HAP-1 (cell line): ENCODE measurements at regions not wholly inside any gene's neighbourhood (a gene's known extent, or its start where the extent isn't known, plus 50 kb on each side); places are given as distances from the start of the nearest gene placed in this dataset.

Source experiments
- DNase-seq, 2 experiments: peaks; one replicate each; pipeline ENCODE4 v3.0.0-alpha.2; 2016 to 2020; ENCODE audit warnings: low spot score in 2 of 2
- H3K27me3 ChIP-seq: fragments of 250-450 bp; sonication (Bioruptor Pico); 2 replicates; pipeline ENCODE4 v1.5.1; 2020; ENCODE audit warnings: low read depth, mild to moderate bottlenecking, moderate library complexity
- H3K36me3 ChIP-seq: fragments of 250-450 bp; sonication (Bioruptor Pico); replicated peaks from 2 replicates; pipeline ENCODE4 v1.5.1; 2020; ENCODE audit warnings: mild to moderate bottlenecking
- H3K4me1 ChIP-seq: fragments of 250-450 bp; sonication (Bioruptor Pico); 2 replicates; pipeline ENCODE4 v1.5.1; 2020; ENCODE audit warnings: mild to moderate bottlenecking
- H3K4me3 ChIP-seq: fragments of 250-450 bp; sonication (Bioruptor Pico); 2 replicates; pipeline ENCODE4 v1.5.1; 2020; ENCODE audit warnings: mild to moderate bottlenecking, moderate library complexity
- H3K9me3 ChIP-seq: fragments of 250-450 bp; sonication (Bioruptor Pico); 2 replicates; pipeline ENCODE4 v1.5.1; 2020; ENCODE audit warnings: mild to moderate bottlenecking, moderate library complexity
- in situ Hi-C: fragments of 300-500 bp; cut with MboI; formaldehyde crosslinking; loops from 3 replicates; pipeline ENCODE4 v1.14.3; 2020; ENCODE audit warnings: low sequenced_read_pairs, inconsistent platforms, mixed read lengths

DNA sequence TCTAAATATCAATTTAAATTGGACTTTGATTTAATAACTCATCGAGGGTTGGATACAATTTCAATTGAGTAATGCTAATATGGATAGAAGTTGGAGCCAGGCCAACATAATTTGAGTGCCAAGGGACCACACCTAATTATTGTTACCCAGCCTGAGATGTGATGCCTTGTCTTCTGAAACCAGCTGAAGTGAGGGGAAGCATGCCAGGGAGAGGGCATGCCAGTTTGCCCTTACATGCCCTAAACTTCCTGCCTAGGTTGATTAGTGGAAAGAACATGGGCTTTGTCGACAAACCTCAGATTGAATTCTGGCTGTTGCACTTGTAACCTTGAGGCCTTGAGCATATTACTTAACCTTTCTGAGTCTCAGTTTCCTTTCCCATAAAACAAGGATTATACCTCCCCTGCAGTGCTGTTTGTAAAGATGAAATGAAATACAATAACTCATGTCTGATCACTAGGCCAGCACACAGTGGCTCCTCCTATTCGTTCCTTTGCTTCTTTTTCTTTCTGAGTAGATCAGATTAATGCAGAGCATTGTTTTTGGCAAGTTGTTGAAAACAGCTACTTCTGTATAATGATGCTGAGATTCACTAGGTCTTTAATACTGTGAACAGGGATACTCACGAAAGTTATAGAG lies 412.8 kb downstream of the TLE4 start:
- DNase-seq = peak in 1 of 2 experiments; percentile 44
- no peak overlapping the region for H3K4me3 ChIP-seq
- in situ Hi-C loops = no loop called here
- no peaks in the 10 kb centered on the region for H3K9me3 ChIP-seq
- no peaks in the 10 kb centered on the region for H3K4me1 ChIP-seq
- H3K36me3 ChIP-seq = no peaks in the 10 kb centered on the region
- H3K27me3 ChIP-seq = no peaks in the 10 kb centered on the region

DNA sequence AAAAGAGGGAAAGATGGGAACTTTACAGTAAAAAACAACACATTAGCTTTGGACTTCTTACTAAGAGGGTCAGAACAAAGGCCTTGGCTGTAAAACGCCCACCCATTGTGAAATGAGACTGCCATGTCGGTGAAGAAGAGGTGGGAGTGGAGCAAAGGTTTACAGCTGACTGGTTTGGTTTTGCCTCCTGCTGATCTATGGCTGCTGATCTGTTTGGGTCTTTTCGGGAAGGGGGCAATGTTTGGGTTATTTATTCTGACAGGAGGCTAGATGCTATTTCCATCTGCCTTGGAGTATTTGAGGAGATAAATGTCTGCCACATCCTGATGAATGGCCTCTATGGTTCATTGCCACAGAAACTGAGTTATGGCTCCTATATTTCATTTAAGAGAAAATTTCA lies 408.7 kb downstream of the TLE4 start:
- Histone ChIP-seq H3K9me3 (no peaks in the 10 kb centered on the region), H3K36me3 (no peaks in the 10 kb centered on the region), H3K4me1 (peaks cover 17% of the 10 kb centered on the region), H3K4me3 (no peak overlapping the region), H3K27me3 (no peaks in the 10 kb centered on the region)
- in situ Hi-C loops = no loop called here
- no peak for DNase-seq

DNA sequence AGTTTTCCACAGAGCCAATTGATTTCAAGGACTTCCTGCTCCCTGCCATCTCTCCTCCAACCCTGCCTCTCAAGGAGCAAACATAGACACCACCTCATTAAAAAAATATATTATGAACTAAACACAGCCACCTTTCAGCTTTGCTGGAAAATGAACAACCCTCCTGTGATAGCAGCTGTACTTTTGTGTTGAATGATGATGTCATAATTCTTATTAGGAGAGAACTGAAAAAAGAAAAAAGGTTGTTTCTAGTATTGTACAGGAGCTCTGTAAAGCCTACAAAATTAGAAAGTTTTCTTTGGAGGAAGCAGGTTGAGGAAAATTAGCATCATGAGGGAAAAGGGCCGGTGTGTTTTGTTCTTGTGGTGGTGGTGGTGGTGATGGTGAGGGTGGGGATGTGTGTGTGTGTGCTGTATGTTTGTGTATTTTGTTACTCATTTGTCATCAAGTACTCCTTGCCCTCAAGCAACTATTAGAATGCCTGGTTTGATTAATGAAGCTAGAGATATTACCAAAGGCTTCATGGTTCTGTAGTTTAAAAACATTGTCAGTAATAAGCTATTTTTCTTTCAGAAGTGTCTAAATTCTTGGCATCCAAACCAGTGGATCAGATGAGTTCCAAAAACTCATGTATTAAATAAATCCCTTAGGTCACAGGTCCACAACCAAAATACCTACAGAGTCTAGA lies 405.9 kb downstream of the TLE4 start:
- Histone ChIP-seq H3K36me3 (no peaks in the 10 kb centered on the region), H3K4me3 (no peak overlapping the region), H3K27me3 (no peaks in the 10 kb centered on the region), H3K9me3 (no peaks in the 10 kb centered on the region), H3K4me1 (peaks cover 19% of the 10 kb centered on the region)
- no peak for DNase-seq
- in situ Hi-C loops = no loop called here

DNA sequence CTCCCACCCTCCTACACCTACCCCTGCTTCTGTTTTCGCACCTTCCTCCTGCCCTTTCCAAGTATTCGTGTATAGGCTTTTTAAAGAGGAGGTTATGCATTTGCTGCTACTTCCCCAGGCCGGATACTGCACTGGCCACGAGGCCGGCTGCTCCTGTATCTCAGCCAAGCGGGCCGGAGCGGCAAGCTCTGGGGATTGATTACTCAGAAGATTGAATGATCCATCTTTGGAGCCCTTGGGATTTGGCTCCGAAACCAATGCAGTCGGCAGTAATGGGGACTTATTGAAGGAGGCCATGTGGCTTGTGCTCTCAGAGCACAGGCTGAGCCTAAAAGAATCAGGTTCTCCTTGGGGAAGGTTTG lies 405.3 kb downstream of the TLE4 start:
- H3K9me3 ChIP-seq = no peaks in the 10 kb centered on the region
- H3K4me3 ChIP-seq = no peak overlapping the region
- peaks cover 19% of the 10 kb centered on the region for H3K4me1 ChIP-seq
- in situ Hi-C loops = no loop called here
- no peaks in the 10 kb centered on the region for H3K27me3 ChIP-seq
- DNase-seq = no peak
- no peaks in the 10 kb centered on the region for H3K36me3 ChIP-seq

DNA sequence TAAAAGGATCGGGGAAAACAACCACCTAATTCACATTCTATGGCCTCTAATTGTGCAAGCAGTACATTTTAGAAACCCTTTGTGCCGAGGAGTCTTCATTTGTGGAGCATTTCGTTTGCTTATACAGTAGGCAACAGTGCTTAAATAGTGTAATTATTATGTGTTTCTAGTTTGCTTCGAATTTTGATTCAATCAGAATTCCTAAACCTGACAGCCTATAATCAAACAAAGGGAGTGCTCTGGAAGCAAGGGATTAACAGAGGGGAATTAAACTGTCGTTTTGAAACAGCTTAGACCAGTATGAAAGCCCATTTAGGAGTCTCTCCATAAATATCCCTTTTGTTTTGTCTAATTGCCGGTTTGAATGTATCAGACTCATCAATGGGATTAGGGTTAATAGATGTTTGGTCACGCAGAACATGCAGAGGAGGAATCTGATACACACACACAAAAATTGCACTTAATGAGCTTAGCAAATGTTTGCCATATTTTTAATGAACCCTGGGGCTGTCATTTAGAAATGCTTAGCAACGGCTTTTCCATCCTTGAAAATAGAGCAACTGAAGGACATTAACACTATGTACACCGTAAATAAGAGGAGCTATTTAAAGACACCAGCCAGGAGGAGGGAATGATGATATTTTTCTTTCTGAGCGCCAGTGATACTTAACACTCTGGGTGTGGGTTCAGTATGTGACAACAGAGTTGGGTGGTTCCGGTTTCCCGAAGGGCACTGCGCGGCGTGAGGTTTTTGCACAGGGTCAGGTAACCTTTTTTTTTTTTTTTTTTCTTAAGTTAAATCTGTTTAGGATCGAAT lies 404.7 kb downstream of the TLE4 start:
- H3K9me3 ChIP-seq = no peaks in the 10 kb centered on the region
- DNase-seq = peak; percentile 26 to 73
- in situ Hi-C loops = no loop called here

DNA sequence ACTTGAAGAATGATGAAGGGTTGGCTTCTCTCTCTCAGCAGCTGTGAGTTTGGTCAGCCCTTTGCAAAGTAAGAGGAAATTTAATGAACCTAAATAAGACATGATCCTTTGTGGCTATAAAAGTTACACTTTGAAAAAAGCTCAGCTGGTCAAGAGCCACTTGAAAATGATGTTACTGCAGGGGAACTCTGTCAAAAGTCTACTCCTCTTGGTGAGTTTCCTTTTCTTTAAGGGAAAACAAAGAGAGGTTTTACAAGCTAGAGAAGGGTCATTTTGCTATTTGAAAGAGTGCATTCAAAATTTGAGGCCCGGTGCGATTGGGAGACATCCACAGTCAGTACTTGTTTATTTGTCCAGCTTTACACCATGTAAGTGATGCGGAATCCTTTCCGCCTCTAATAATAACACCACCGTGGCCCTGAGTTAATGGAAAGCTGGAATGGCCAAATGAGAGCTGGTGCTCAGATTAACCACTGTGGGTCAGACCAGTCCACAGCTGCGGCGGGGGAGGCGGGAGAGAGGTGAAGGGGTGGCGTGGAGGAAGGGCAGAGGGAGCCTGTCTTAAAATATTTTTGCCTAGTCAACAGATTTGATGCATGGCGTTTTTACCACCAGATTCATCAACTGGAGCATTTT lies 404.0 kb downstream of the TLE4 start:
- Histone ChIP-seq H3K36me3 (no peaks in the 10 kb centered on the region), H3K27me3 (no peaks in the 10 kb centered on the region), H3K4me3 (no peak overlapping the region), H3K9me3 (no peaks in the 10 kb centered on the region), H3K4me1 (peaks cover 19% of the 10 kb centered on the region)
- DNase-seq = peak; percentile 63 to 72
- in situ Hi-C loops = no loop called here

More for the DNA sequence above, 404.7 kb downstream of the TLE4 start:
- no peaks in the 10 kb centered on the region for H3K27me3 ChIP-seq
- peaks cover 19% of the 10 kb centered on the region for H3K4me1 ChIP-seq
- H3K36me3 ChIP-seq = no peaks in the 10 kb centered on the region
- H3K4me3 ChIP-seq = no peak overlapping the region

DNA sequence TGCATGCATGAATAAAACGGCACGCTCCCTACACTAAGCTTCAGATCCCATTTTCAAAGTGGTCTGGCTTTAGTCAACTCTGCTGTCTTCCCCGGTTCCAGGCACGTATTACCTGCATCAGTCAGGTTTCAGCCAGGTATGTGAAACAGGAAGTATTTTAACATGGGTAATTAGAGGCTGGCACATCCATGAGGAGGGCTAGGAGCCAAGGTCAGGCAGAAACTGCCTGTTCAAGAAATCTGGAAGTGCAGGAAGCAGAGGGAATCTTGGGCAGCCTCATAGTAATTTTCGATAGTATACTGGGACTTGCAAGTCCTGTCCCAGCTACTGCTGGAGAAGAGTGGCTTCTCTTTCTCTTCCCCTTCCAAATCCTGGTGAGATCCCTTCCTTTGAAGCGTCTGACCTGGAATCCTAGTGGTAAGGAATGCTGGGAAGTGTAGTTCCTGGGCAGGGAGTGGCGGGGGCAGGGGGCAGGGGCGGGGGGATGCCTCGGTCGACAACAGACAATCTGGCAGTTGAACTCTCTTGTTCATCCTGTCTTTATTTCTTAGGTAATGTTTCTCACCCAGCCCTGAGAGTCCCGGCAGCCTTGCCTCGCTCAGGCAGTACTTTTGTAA lies 403.1 kb downstream of the TLE4 start:
- in situ Hi-C loops = no loop called here
- Histone ChIP-seq H3K27me3 (no peaks in the 10 kb centered on the region), H3K4me1 (peaks cover 19% of the 10 kb centered on the region), H3K4me3 (no peak overlapping the region), H3K36me3 (no peaks in the 10 kb centered on the region), H3K9me3 (no peaks in the 10 kb centered on the region)
- no peak for DNase-seq

DNA sequence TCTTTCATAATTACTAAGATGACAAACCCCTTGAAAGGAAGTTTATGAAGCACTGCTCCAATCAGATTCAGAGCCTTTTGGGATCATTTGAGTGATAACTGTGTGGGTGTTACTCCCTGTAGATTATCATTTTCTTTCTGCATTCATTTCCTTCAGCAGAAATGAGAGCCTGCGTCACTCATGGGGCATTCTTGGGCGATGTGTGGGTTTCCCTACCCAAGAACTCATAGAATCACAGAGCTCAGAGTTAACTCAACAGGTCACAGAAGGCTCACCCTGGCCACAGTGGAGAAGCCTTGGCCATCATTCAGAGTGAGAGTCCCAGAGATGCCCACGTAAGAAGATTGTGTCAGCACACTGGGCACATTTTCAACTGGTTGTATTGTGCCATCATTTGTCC lies 401.9 kb downstream of the TLE4 start:
- peaks cover 19% of the 10 kb centered on the region for H3K4me1 ChIP-seq
- DNase-seq = no peak
- H3K36me3 ChIP-seq = no peaks in the 10 kb centered on the region
- no peak overlapping the region for H3K4me3 ChIP-seq
- H3K27me3 ChIP-seq = no peaks in the 10 kb centered on the region
- in situ Hi-C loops = no loop called here
- H3K9me3 ChIP-seq = no peaks in the 10 kb centered on the region

DNA sequence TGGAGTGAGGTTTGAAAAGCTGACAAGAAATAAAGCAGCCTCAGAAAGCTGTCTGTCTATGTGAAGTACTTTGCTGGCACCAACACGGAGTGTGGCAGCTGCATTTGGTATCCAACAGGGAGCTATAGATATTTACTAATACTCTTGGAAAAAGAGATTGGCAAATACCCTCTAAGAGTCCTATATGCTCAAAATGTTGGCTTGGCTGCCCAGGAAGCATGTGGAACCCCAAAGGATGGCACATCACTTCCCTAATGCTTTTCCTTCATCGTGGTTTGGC lies 398.3 kb downstream of the TLE4 start:
- Histone ChIP-seq H3K4me3 (no peak overlapping the region), H3K27me3 (no peaks in the 10 kb centered on the region), H3K36me3 (no peaks in the 10 kb centered on the region), H3K4me1 (no peaks in the 10 kb centered on the region), H3K9me3 (no peaks in the 10 kb centered on the region)
- DNase-seq = no peak
- in situ Hi-C loops = no loop called here

DNA sequence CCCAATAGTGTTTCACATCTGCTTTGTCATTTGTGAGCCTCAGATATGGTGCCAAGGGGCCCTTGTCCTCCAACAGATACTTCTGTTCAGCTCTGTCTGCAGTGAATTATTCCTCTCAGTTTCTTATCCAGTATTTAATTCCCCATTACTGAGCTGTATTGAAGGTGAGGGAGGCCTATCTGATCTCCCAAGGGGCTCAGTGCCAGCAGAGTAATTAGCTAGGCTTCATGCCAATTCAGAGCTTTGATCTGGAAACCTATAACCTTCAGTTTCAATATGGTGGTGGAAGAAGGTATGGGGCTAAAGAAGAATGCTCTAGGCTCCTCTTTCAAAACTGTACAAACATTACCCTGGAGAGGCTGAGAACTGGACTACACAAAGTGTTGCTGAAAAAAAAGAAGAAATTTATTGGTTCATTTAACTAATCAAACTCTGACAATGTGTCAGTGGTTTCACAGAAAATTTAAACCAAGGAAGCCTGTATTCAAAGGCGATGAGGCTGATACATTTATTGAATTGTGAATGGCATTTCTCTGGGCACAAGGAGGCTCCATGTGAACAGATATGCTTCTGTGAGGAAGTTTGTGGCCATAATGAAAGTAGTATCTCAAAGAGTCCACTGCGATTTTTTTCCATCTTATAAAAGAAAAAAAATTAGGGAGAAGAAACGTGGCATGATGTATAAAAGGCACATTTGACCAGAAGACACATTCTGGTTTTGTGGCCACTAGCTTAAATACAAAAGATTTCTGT lies 397.8 kb downstream of the TLE4 start:
- Histone ChIP-seq H3K9me3 (no peaks in the 10 kb centered on the region), H3K27me3 (no peaks in the 10 kb centered on the region), H3K4me1 (no peaks in the 10 kb centered on the region), H3K36me3 (no peaks in the 10 kb centered on the region), H3K4me3 (no peak overlapping the region)
- in situ Hi-C loops = no loop called here
- no peak for DNase-seq

DNA sequence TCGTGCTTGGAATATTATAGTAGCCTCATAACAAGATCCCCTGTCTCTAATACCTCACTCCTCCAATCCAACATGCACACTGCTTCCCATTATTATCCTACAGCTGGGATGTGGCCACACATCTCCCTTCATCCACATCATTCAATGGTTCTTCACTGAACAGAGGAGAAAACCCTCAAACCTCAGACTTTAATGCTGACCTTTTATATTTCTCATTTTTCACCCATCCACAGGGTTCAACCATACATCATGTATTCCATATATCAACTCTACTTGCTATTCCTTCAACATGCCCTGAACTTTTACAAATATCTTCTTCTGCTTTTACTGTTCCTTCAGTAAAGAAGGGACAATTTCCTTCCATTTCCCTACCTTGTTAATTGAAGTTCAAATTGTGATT lies 396.8 kb downstream of the TLE4 start:
- Histone ChIP-seq H3K27me3 (no peaks in the 10 kb centered on the region), H3K4me1 (peaks cover 4% of the 10 kb centered on the region), H3K4me3 (no peak overlapping the region), H3K36me3 (no peaks in the 10 kb centered on the region), H3K9me3 (no peaks in the 10 kb centered on the region)
- no peak for DNase-seq
- in situ Hi-C loops = no loop called here

DNA sequence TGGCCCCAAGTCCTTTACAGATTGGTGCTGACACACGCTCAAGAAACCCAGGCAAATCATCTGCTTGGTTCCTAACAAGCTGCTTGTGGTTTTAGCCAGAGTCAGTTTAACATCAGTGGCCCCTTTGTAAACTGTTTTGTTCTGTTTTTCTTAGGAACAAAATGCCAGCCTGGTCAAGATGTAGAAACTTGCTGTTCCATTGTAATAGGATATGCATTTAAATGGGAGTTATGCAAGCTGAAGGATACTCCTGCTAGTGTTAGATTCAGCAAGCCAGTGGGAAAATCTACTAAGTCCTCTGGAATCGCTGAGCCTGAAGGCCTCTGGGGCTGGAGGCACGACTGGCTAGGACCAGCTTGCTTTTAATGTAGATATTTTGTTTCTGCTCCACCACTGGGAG lies 391.1 kb downstream of the TLE4 start:
- no peaks in the 10 kb centered on the region for H3K36me3 ChIP-seq
- H3K27me3 ChIP-seq = no peaks in the 10 kb centered on the region
- H3K4me3 ChIP-seq = no peak overlapping the region
- H3K9me3 ChIP-seq = no peaks in the 10 kb centered on the region
- H3K4me1 ChIP-seq = peaks cover 20% of the 10 kb centered on the region
- peak; percentile 68 to 95 for DNase-seq
- in situ Hi-C loops = no loop called here

DNA sequence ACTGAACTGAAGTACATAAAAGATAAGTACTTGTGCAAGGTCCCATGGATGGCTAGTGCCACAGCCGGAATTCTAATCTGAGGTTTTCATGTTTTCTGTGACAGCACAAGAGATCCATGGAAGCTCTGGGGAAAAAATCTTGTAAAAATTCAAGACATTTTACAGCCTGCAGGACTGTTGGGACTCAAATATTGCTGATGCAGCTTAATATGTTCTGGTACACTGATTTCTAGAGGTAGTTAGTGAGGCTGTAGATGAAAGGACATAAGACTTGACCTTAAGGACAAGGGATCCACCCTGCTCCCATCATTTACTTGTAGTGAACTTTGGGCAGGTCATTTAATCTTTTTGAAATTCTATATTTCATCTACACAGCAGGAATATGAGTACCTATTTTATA lies 390.4 kb downstream of the TLE4 start:
- Histone ChIP-seq H3K9me3 (no peaks in the 10 kb centered on the region), H3K4me1 (peaks cover 20% of the 10 kb centered on the region), H3K27me3 (no peaks in the 10 kb centered on the region), H3K36me3 (no peaks in the 10 kb centered on the region), H3K4me3 (no peak overlapping the region)
- no peak for DNase-seq
- in situ Hi-C loops = no loop called here
